HepG2 (cell line): ENCODE measurements at regions not wholly inside any gene's neighbourhood (a gene's known extent, or its start where the extent isn't known, plus 50 kb on each side); places are given as distances from the start of the nearest gene placed in this dataset.

Experiments
- ATAC-seq: fragments of 200-7000 bp; cut with Tn5 transposase; 3 replicates; pipeline ENCODE4 v1.9.1; 2020; ENCODE audit warnings: mild to moderate bottlenecking, moderate library complexity
- BruUV-seq: library from RNA; stranded (reverse); fragments of 400-500 nt; replicated peaks from 2 replicates; lab custom pipeline; 2021; lab: Mats Ljungman, UMichigan
- CTCF ChIA-PET: fragments of 300-600 bp; formaldehyde crosslinking; extraction: SDS; loops from one replicate; lab custom pipeline; 2021; ENCODE audit warnings: low total read pairs, inconsistent platforms, low intra/inter-chr PET ratio; lab: Yijun Ruan, JAX
- POLR2A ChIA-PET: fragments of 350-600 bp; sonication (Branson Sonifier 250); formaldehyde crosslinking; loops from one replicate; lab custom pipeline; 2020; ENCODE audit warnings: antibody characterized with exemption, inconsistent platforms; lab: Yijun Ruan, JAX
- DNase-seq: peaks from one replicate; pipeline ENCODE4 v3.0.0-alpha.2; 2015; ENCODE audit warnings: low spot score
- FAIRE-seq: peaks from 3 replicates; lab custom pipeline; 2011; peaks lifted over from hg19 to GRCh38; lab: Jason Lieb, UNC
- H2AFZ ChIP-seq: one replicate; pipeline ENCODE4 v1.6.1; 2011; ENCODE audit warnings: low read length, inconsistent platforms
- H3K27ac ChIP-seq: fragments of 300-600 bp; 3 replicates; pipeline ENCODE4 v1.8.0; 2011; ENCODE audit warnings: mixed run types, mild to moderate bottlenecking, mixed read lengths, low read length, inconsistent platforms; ENCODE audit not compliant: insufficient read depth; ENCODE audit errors: extremely low read length
- H3K27me3 ChIP-seq, 2 experiments: fragments of 200-600 bp in 1 of 2; 2 replicates in 1 of 2; 3 replicates in 1 of 2; pipeline versions ENCODE4 v1.6.0 to v1.8.0; 2011; ENCODE audit warnings: low read length in 2 of 2, mild to moderate bottlenecking in 2 of 2, moderate library complexity in 2 of 2, inconsistent platforms in 1 of 2; ENCODE audit not compliant: insufficient read depth in 2 of 2, control insufficient read depth in 1 of 2
- H3K36me3 ChIP-seq, 2 experiments: fragments of 200-600 bp in 1 of 2; replicated peaks in 1 of 2; 2 replicates in 1 of 2; 3 replicates in 1 of 2; pipeline versions ENCODE4 v1.5.1 to v1.8.0; 2011; ENCODE audit warnings: low read length in 2 of 2, inconsistent platforms in 1 of 2; ENCODE audit not compliant: insufficient read depth in 2 of 2, control insufficient read depth in 1 of 2
- H3K4me1 ChIP-seq: 2 replicates; pipeline ENCODE4 v1.5.1; 2012; ENCODE audit warnings: low read length, inconsistent platforms; ENCODE audit not compliant: insufficient read depth
- H3K4me2 ChIP-seq: 2 replicates; pipeline ENCODE4 v1.6.0; 2011; ENCODE audit warnings: low read depth, low read length, inconsistent platforms
- H3K4me3 ChIP-seq, 3 experiments: fragments of 200-600 bp in 1 of 3; sonication (generic), shearing (Covaris generic) in 1 of 3; replicated peaks in 1 of 3; 2 replicates each; pipeline ENCODE4 v1.5.1; 2011 to 2016; ENCODE audit warnings: low read length in 3 of 3, inconsistent platforms in 2 of 3, low read depth in 2 of 3, mild to moderate bottlenecking in 2 of 3, control low read depth in 1 of 3, mixed read lengths in 1 of 3; ENCODE audit not compliant: insufficient read depth in 1 of 3
- H3K79me2 ChIP-seq: one replicate; pipeline ENCODE4 v1.6.1; 2011; ENCODE audit warnings: low read length, inconsistent platforms; ENCODE audit not compliant: insufficient read depth
- H3K9ac ChIP-seq: 2 replicates; pipeline ENCODE4 v1.6.0; 2011; ENCODE audit warnings: mild to moderate bottlenecking, low read depth, low read length, inconsistent platforms; ENCODE audit not compliant: insufficient read depth
- H3K9me3 ChIP-seq: 2 replicates; pipeline ENCODE4 v1.5.1; 2012; ENCODE audit warnings: mild to moderate bottlenecking, low read length
- H4K20me1 ChIP-seq: 2 replicates; pipeline ENCODE4 v1.6.0; 2011; ENCODE audit warnings: inconsistent platforms, mild to moderate bottlenecking, low read length, moderate library complexity; ENCODE audit not compliant: insufficient read depth
- ATRX ChIP-seq: sonication (generic); formaldehyde crosslinking; IDR thresholded peaks from 2 replicates; pipeline ENCODE4 v1.4.0; 2020; ENCODE audit warnings: missing genetic modification reagents, borderline replicate concordance
- FOXA3 ChIP-seq: IDR thresholded peaks from 2 replicates; pipeline ENCODE4 v1.6.1; 2016; ENCODE audit warnings: missing genetic modification reagents, missing compliant biosample characterization
- GFI1 ChIP-seq: sonication (generic); formaldehyde crosslinking; IDR thresholded peaks from 2 replicates; pipeline ENCODE4 v1.5.0; 2020; ENCODE audit warnings: missing genetic modification reagents, mild to moderate bottlenecking, borderline replicate concordance
- MNT ChIP-seq: fragments of 450-650 bp; IDR thresholded peaks from 2 replicates; pipeline ENCODE4 v1.6.1; 2016
- TBX2 ChIP-seq: sonication (generic); formaldehyde crosslinking; IDR thresholded peaks from 2 replicates; pipeline ENCODE4 v1.5.0; 2020; ENCODE audit warnings: missing genetic modification reagents, mild to moderate bottlenecking, borderline replicate concordance
- UBTF ChIP-seq: sonication (generic); formaldehyde crosslinking; IDR thresholded peaks from 2 replicates; pipeline ENCODE4 v1.4.0; 2020; ENCODE audit warnings: mild to moderate bottlenecking, missing genetic modification reagents
- ZNF136 ChIP-seq: sonication (generic); formaldehyde crosslinking; IDR thresholded peaks from 2 replicates; pipeline ENCODE4 v1.8.1; 2022; ENCODE audit warnings: low read depth, mild to moderate bottlenecking, moderate library complexity, missing genetic modification reagents
- ZNF660 ChIP-seq: sonication (generic); formaldehyde crosslinking; IDR thresholded peaks from 2 replicates; pipeline ENCODE4 v1.5.1; 2020; ENCODE audit warnings: mild to moderate bottlenecking, low read depth, missing genetic modification reagents, borderline replicate concordance
- WGBS: methylation state at CpG from one replicate; pipeline ENCODE4 v1.1.6; 2017; ENCODE audit warnings: low lambda C conversion rate; 5-methylcytosine and 5-hydroxymethylcytosine counted together
- in situ Hi-C: cut with HindIII; loops from 2 replicates; pipeline ENCODE4 v1.10.0; 2017; ENCODE audit warnings: low pct_unique_long_range_greater_than_20kb; ENCODE audit not compliant: extremely low pct_ligation_motif_present
- intact Hi-C: fragments of 100-400 bp; cut with micrococcal nuclease; formaldehyde crosslinking; loops from one replicate; pipeline ENCODE4 v1.10.0; 2022; ENCODE audit not compliant: unreplicated experiment
- TF ChIP-seq, protein P1 (sequence below): sonication (generic); formaldehyde crosslinking; IDR thresholded peaks from 2 replicates; pipeline ENCODE4 v1.5.0; 2020; ENCODE audit warnings: missing genetic modification reagents
- TF ChIP-seq, protein P2 (sequence below): IDR thresholded peaks from 2 replicates; pipeline ENCODE4 v1.6.1; 2016

- no peak overlapping the region for H3K27ac ChIP-seq
- WGBS, result 30% methylated on average over 8 of the region's 16 CpGs
- DNase-seq, result no peak
Measured at GRCh38 chr6:170030821-170031471, 259.9 kb downstream of the DLL1 start.

DNA sequence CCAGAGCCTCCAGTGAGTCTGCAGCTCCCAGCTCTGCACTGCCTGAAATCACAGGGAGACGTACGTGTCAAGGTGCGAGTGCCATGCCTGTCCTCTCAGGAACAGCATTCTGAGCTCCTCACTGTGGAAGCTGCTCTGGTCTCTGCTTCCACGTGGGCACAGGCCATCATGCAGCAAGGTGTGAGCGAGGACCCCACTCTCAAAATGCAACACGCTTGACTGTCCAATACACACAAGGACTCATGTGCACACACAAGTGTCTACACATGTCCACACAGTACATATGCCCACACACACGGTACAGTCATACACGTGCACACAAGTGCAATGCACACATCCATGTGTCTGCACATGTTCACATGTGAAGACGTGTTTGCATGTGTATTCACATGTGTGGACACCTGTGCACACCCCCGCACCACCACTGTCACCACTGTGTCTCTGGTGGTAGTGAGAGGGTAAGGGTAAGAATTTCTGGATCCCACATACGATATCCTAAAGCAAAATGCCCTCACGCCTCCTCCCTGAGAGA is 260.5 kb downstream of the DLL1 start:
- no peak overlapping the region for H2AFZ ChIP-seq
- POLR2A ChIA-PET, result no interaction called here
- no peak for DNase-seq
- no peak for TF ChIP-seq UBTF
- TF ChIP-seq, protein P1, sequence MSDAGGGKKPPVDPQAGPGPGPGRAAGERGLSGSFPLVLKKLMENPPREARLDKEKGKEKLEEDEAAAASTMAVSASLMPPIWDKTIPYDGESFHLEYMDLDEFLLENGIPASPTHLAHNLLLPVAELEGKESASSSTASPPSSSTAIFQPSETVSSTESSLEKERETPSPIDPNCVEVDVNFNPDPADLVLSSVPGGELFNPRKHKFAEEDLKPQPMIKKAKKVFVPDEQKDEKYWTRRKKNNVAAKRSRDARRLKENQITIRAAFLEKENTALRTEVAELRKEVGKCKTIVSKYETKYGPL (CRISPR knock-in tag), result no peak
- TF ChIP-seq ZNF136 (CRISPR knock-in tag), result no peak
- TF ChIP-seq MNT, result peak; percentile 95
- no peak for TF ChIP-seq ATRX
- no peak for TF ChIP-seq ZNF660 (CRISPR knock-in tag)
- no peak for TF ChIP-seq TBX2 (CRISPR knock-in tag)
- TF ChIP-seq, all 625 proteins: peak for 1
- H3K79me2 ChIP-seq, result no peaks in the 10 kb centered on the region
- H3K4me3 ChIP-seq, result no peak overlapping the region
- intact Hi-C loops (no loop called here), in situ Hi-C loops (no loop called here)
- CTCF ChIA-PET, result no interaction called here
- no TSS peak for BruUV-seq
- no peak overlapping the region for H3K9ac ChIP-seq
- no peak for ATAC-seq
- no peaks in the 10 kb centered on the region for H3K4me1 ChIP-seq
- no peak overlapping the region for H3K4me2 ChIP-seq
- H3K36me3 ChIP-seq, result no peaks in the 10 kb centered on the region
- FAIRE-seq, result no peak
- H3K27me3 ChIP-seq, result peaks cover 9 to 45% of the 10 kb centered on the region in 2 experiments; a peak in 4 of 5 replicates
- H3K27ac ChIP-seq, result no peak overlapping the region
- no peaks in the 10 kb centered on the region for H4K20me1 ChIP-seq
- 29% methylated on average over 9 of the region's 12 CpGs for WGBS
- H3K9me3 ChIP-seq, result peaks cover 6% of the 10 kb centered on the region; the same call in 1 of the 2 replicates

More at GRCh38 chr6:170030821-170031471, 259.9 kb downstream of the DLL1 start:
- CTCF ChIA-PET, result no interaction called here
- Histone ChIP-seq H3K4me1 (no peaks in the 10 kb centered on the region), H3K27me3 (peaks cover 9 to 45% of the 10 kb centered on the region in 2 experiments; a peak in 4 of 5 replicates), H3K36me3 (no peaks in the 10 kb centered on the region), H2AFZ (no peak overlapping the region), H3K9me3 (peaks cover 6% of the 10 kb centered on the region; the same call in 1 of the 2 replicates), H3K9ac (no peak overlapping the region), H3K4me2 (no peak overlapping the region), H3K4me3 (no peak overlapping the region), H3K79me2 (no peaks in the 10 kb centered on the region), H4K20me1 (no peaks in the 10 kb centered on the region)
- FAIRE-seq (no peak), ATAC-seq (peak; percentile 45)
- POLR2A ChIA-PET, result no interaction called here
- TF ChIP-seq, protein P2, sequence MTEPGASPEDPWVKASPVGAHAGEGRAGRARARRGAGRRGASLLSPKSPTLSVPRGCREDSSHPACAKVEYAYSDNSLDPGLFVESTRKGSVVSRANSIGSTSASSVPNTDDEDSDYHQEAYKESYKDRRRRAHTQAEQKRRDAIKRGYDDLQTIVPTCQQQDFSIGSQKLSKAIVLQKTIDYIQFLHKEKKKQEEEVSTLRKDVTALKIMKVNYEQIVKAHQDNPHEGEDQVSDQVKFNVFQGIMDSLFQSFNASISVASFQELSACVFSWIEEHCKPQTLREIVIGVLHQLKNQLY (CRISPR knock-in tag), result no peak
- TF ChIP-seq FOXA3 (CRISPR knock-in tag) (0 out of 2 replicates have a peak, but pooled peaks have one; percentile 12), GFI1 (CRISPR knock-in tag) (peak; percentile 46; the same call in 1 of the 2 replicates)
- in situ Hi-C loops, result no loop called here
- intact Hi-C loops, result no loop called here
- no TSS peak for BruUV-seq
